ENCODE measurements at regions not wholly inside any gene's neighbourhood (a gene's known extent, or its start where the extent isn't known, plus 50 kb on each side); places are given as distances from the start of the nearest gene placed in this dataset.

- TF ChIP-seq ATF6 (CRISPR knock-in tag; IDR thresholded peaks at IDR 0.05) (no peak), IRF2 (CRISPR knock-in tag; IDR thresholded peaks at IDR 0.05; ENCODE audit: borderline replicate concordance, low read depth) (no peak), CTCF (IDR thresholded peaks at IDR 0.05) (no peak), TEAD1 (CRISPR knock-in tag; IDR thresholded peaks at IDR 0.05) (no peak), ZNF425 (CRISPR knock-in tag; conservative IDR thresholded peaks at IDR 0.05) (no peak)
These were observed 205.5 kb downstream of the HS3ST3B1 start for GRCh38 chr17:14506364-14506763.

All from WTC11 (cell line).